GM21723 (cell line): ENCODE measurements at regions not wholly inside any gene's neighbourhood (a gene's known extent, or its start where the extent isn't known, plus 50 kb on each side); places are given as distances from the start of the nearest gene placed in this dataset.

Experiments used
- ATAC-seq: cut with Tn5 transposase; IDR thresholded peaks from one replicate; pipeline ENCODE4 v1.9.1; 2021; ENCODE audit warnings: mild to moderate bottlenecking, moderate library complexity; ENCODE audit not compliant: unreplicated experiment

GRCh38 chr4:178689926-178690325 lies 1247.7 kb upstream of the AGA start:
- no peak for ATAC-seq

- no peak for ATAC-seq
Measured at GRCh38 chr4:178693816-178694215, 1251.6 kb upstream of the AGA start.

GRCh38 chr4:178696515-178696914 lies 1254.3 kb upstream of the AGA start:
- no peak for ATAC-seq

- ATAC-seq = no peak
Measured at GRCh38 chr4:178712486-178712885, 1270.2 kb upstream of the AGA start.

- ATAC-seq = no peak
Measured at GRCh38 chr4:178738026-178738425, 1295.8 kb upstream of the AGA start.

- no peak for ATAC-seq
Measured at GRCh38 chr4:178745203-178745602, 1303.0 kb upstream of the AGA start.

GRCh38 chr4:178752954-178753525 lies 1310.8 kb upstream of the AGA start:
- ATAC-seq = no peak

- no peak for ATAC-seq
Measured at GRCh38 chr4:178778496-178778895, 1336.3 kb upstream of the AGA start.

- ATAC-seq = no peak
Measured at GRCh38 chr4:178781779-178782178, 1339.5 kb upstream of the AGA start.

GRCh38 chr4:178784491-178784890 lies 1342.3 kb upstream of the AGA start:
- no peak for ATAC-seq

- no peak for ATAC-seq
Measured at GRCh38 chr4:178789279-178789678, 1347.0 kb upstream of the AGA start.

GRCh38 chr4:178799204-178799603 lies 1357.0 kb upstream of the AGA start:
- ATAC-seq = no peak

GRCh38 chr4:178808106-178808505 lies 1365.9 kb upstream of the AGA start:
- ATAC-seq = no peak

- ATAC-seq = no peak
Measured at GRCh38 chr4:178809921-178810320, 1367.7 kb upstream of the AGA start.

GRCh38 chr4:178811356-178811755 lies 1369.1 kb upstream of the AGA start:
- ATAC-seq = no peak

- ATAC-seq = no peak
Measured at GRCh38 chr4:178812866-178813265, 1370.6 kb upstream of the AGA start.

GRCh38 chr4:178814908-178815307 lies 1372.7 kb upstream of the AGA start:
- ATAC-seq = no peak

GRCh38 chr4:178823673-178824295 lies 1381.5 kb upstream of the AGA start:
- no peak for ATAC-seq

- no peak for ATAC-seq
Measured at GRCh38 chr4:178836865-178837264, 1394.6 kb upstream of the AGA start.

GRCh38 chr4:178838776-178839175 lies 1396.5 kb upstream of the AGA start:
- ATAC-seq = no peak

GRCh38 chr4:178856139-178856800 lies 1414.0 kb upstream of the AGA start:
- no peak for ATAC-seq

- no peak for ATAC-seq
Measured at GRCh38 chr4:178871476-178871875, 1429.2 kb upstream of the AGA start.
